ENCODE measurements at regions not wholly inside any gene's neighbourhood (a gene's known extent, or its start where the extent isn't known, plus 50 kb on each side); places are given as distances from the start of the nearest gene placed in this dataset.

- Histone ChIP-seq H3K4me1 (ENCODE audit: control insufficient read depth, insufficient read depth, low read length) (no peaks in the 10 kb centered on the region), H3K36me3 (ENCODE audit: control insufficient read depth in 2 of 2, insufficient read depth in 1 of 2, low read length in 2 of 2) (no peaks in the 10 kb centered on the region), H3K4me3 (ENCODE audit: low read depth, low read length) (no peak overlapping the region), H3K9me3 (ENCODE audit: control insufficient read depth, insufficient read depth, low read depth, low read length) (no peaks in the 10 kb centered on the region), H3K27ac (ENCODE audit: extremely low read depth, low read depth, low read length) (no peak overlapping the region)
- ChIA-PET CTCF (interaction anchor here (0.6 to 1.6 kb wide), 2 partner anchors 12 to 266 kb away, joined by 3 to 5 read pairs; no protein-coding TSS in a partner anchor), POLR2A (no interaction called here)
- no peak for TF ChIP-seq ZSCAN23 (tag by site-specific recombination; IDR thresholded peaks at IDR 0.05)
- TF ChIP-seq ZNF670 (tag by site-specific recombination; IDR thresholded peaks at IDR 0.05; ENCODE audit: low read depth) = no peak
- TF ChIP-seq HOXD13 (CRISPR knock-in tag; IDR thresholded peaks at IDR 0.05; ENCODE audit: borderline replicate concordance) = no peak
- no peak for TF ChIP-seq ZNF600 (tag by site-specific recombination; IDR thresholded peaks at IDR 0.05)
- no peak for TF ChIP-seq TRIM28 (IDR thresholded peaks at IDR 0.05; ENCODE audit: borderline replicate concordance, low read length)
- TF ChIP-seq ZNF350 (tag by site-specific recombination; IDR thresholded peaks at IDR 0.05) = no peak
- no peak for TF ChIP-seq CTCF (tag by site-specific recombination; IDR thresholded peaks at IDR 0.05)
- no peak for TF ChIP-seq ZFP37 (tag by site-specific recombination; IDR thresholded peaks at IDR 0.05)
- TF ChIP-seq ZNF221 (tag by site-specific recombination; IDR thresholded peaks at IDR 0.05; ENCODE audit: borderline replicate concordance) = no peak
- TF ChIP-seq ZBTB20 (tag by site-specific recombination; IDR thresholded peaks at IDR 0.05) = no peak
- no peak for TF ChIP-seq ZNF391 (tag by site-specific recombination; IDR thresholded peaks at IDR 0.05; ENCODE audit: borderline replicate concordance, low read depth)
- TF ChIP-seq ZBTB49 (tag by site-specific recombination; IDR thresholded peaks at IDR 0.05; ENCODE audit: low read depth) = no peak
These were observed 270.1 kb upstream of the POU3F3 start for GRCh38 chr2:104583811-104584210.

- H3K36me3 ChIP-seq (ENCODE audit: control insufficient read depth in 2 of 2, insufficient read depth in 1 of 2, low read length in 2 of 2) = no peaks in the 10 kb centered on the region
- no peak overlapping the region for H3K4me3 ChIP-seq (ENCODE audit: low read depth, low read length)
- no peak overlapping the region for H3K27ac ChIP-seq (ENCODE audit: extremely low read depth, low read depth, low read length)
- POLR2A ChIA-PET = no interaction called here
- H3K4me1 ChIP-seq (ENCODE audit: control insufficient read depth, insufficient read depth, low read length) = no peaks in the 10 kb centered on the region
- no peaks in the 10 kb centered on the region for H3K9me3 ChIP-seq (ENCODE audit: control insufficient read depth, insufficient read depth, low read depth, low read length)
- no peak for TF ChIP-seq ZNF223 (tag by site-specific recombination; IDR thresholded peaks at IDR 0.05)
- no peak for TF ChIP-seq ZNF768 (tag by site-specific recombination; IDR thresholded peaks at IDR 0.05)
- TF ChIP-seq ZBTB20 (tag by site-specific recombination; IDR thresholded peaks at IDR 0.05) = no peak
- TF ChIP-seq ZNF830 (tag by site-specific recombination; IDR thresholded peaks at IDR 0.05; ENCODE audit: low read depth) = no peak
- no peak for TF ChIP-seq ZNF174 (tag by site-specific recombination; IDR thresholded peaks at IDR 0.05)
- no peak for TF ChIP-seq ZNF549 (tag by site-specific recombination; IDR thresholded peaks at IDR 0.05)
- TF ChIP-seq KLF9 (tag by site-specific recombination; IDR thresholded peaks at IDR 0.05; ENCODE audit: low read depth) = no peak
- TF ChIP-seq GLIS2 (tag by site-specific recombination; IDR thresholded peaks at IDR 0.05) = no peak
- TF ChIP-seq ZNF362 (tag by site-specific recombination; IDR thresholded peaks at IDR 0.05) = no peak
- TF ChIP-seq GLI4 (tag by site-specific recombination; IDR thresholded peaks at IDR 0.05) = no peak
- no peak for TF ChIP-seq ZBTB1 (tag by site-specific recombination; IDR thresholded peaks at IDR 0.05)
- no peak for TF ChIP-seq ZNF707 (tag by site-specific recombination; IDR thresholded peaks at IDR 0.05)
- no peak for TF ChIP-seq ZNF184 (tag by site-specific recombination; IDR thresholded peaks at IDR 0.05)
- TF ChIP-seq ZNF37A (tag by site-specific recombination; IDR thresholded peaks at IDR 0.05) = no peak
- CTCF ChIA-PET = interaction anchor here (1.6 kb wide), 1 partner anchor 265 kb away, joined by 5 read pairs; no protein-coding TSS in a partner anchor
These were observed 269.5 kb upstream of the POU3F3 start for GRCh38 chr2:104584393-104584792.
